Large intestine (tissue), 3 donors: ENCODE measurements at regions not wholly inside any gene's neighbourhood (a gene's known extent, or its start where the extent isn't known, plus 50 kb on each side); places are given as distances from the start of the nearest gene placed in this dataset.
"Not testable (repeated sequence)": the region's sequence is repeated elsewhere in the genome, so short reads cannot be mapped to it uniquely, and the experiment has no call there.

Experiments
- DNase-seq, 2 donors: peaks; one replicate each; pipeline versions ENCODE4 v3.0.0 to v3.0.0-alpha.2; 2013
- H3K27ac ChIP-seq: one replicate; pipeline ENCODE4 v1.5.1; 2013; ENCODE audit warnings: low read length
- H3K27me3 ChIP-seq: 2 replicates; pipeline ENCODE4 v1.6.1; 2013; ENCODE audit warnings: low read length; ENCODE audit not compliant: control insufficient read depth, insufficient read depth
- H3K36me3 ChIP-seq: 2 replicates; pipeline ENCODE4 v1.6.1; 2013; ENCODE audit warnings: low read length; ENCODE audit not compliant: control insufficient read depth, insufficient read depth
- H3K4me1 ChIP-seq: one replicate; pipeline ENCODE4 v1.6.1; 2013; ENCODE audit warnings: low read length; ENCODE audit not compliant: control insufficient read depth, insufficient read depth
- H3K4me3 ChIP-seq: one replicate; pipeline ENCODE4 v1.5.1; 2013; ENCODE audit warnings: low read length
- H3K9me3 ChIP-seq: one replicate; pipeline ENCODE4 v1.6.1; 2013; ENCODE audit warnings: mild to moderate bottlenecking, low read depth, low read length, moderate library complexity; ENCODE audit not compliant: control insufficient read depth
- WGBS: methylation state at CpG from one replicate; pipeline ENCODE4 v1.1.5; 2013; ENCODE audit warnings: low lambda C conversion rate; ENCODE audit not compliant: insufficient coverage; 5-methylcytosine and 5-hydroxymethylcytosine counted together

GRCh38 chrX:137934214-137934613 is 368.3 kb downstream of the ZIC3 start:
- H3K4me3 ChIP-seq, H3K4me1 ChIP-seq, H3K27ac ChIP-seq, H3K9me3 ChIP-seq, H3K27me3 ChIP-seq, DNase-seq, H3K36me3 ChIP-seq: not testable (repeated sequence)
- WGBS: no CpG with 5 or more reads among the region's 1 CpG

- not testable (repeated sequence) for H3K4me3 ChIP-seq, H3K27me3 ChIP-seq, H3K27ac ChIP-seq, H3K4me1 ChIP-seq, DNase-seq, H3K9me3 ChIP-seq, H3K36me3 ChIP-seq
- no CpG with 5 or more reads among the region's 4 CpGs for WGBS
Observed at GRCh38 chrX:137934887-137935286, 369.0 kb downstream of the ZIC3 start.

GRCh38 chrX:137945470-137945869 is 379.5 kb downstream of the ZIC3 start:
- no peaks in the 10 kb centered on the region for H3K4me1 ChIP-seq
- H3K27me3 ChIP-seq: no peaks in the 10 kb centered on the region
- no CpG with 5 or more reads among the region's 6 CpGs for WGBS
- H3K36me3 ChIP-seq: no peaks in the 10 kb centered on the region
- H3K27ac ChIP-seq: no peak overlapping the region
- H3K9me3 ChIP-seq: no peaks in the 10 kb centered on the region
- no peak for DNase-seq
- no peak overlapping the region for H3K4me3 ChIP-seq

- H3K9me3 ChIP-seq: no peaks in the 10 kb centered on the region
- DNase-seq: no peak
- no peaks in the 10 kb centered on the region for H3K27me3 ChIP-seq
- H3K4me3 ChIP-seq: no peak overlapping the region
- H3K4me1 ChIP-seq: no peaks in the 10 kb centered on the region
- no peak overlapping the region for H3K27ac ChIP-seq
- no peaks in the 10 kb centered on the region for H3K36me3 ChIP-seq
Observed at GRCh38 chrX:137969191-137969590, 403.3 kb downstream of the ZIC3 start.

- Histone ChIP-seq H3K27ac (no peak overlapping the region), H3K4me3 (no peak overlapping the region), H3K4me1 (no peaks in the 10 kb centered on the region), H3K9me3 (no peaks in the 10 kb centered on the region), H3K27me3 (no peaks in the 10 kb centered on the region), H3K36me3 (no peaks in the 10 kb centered on the region)
- no peak for DNase-seq
- WGBS: no CpG with 5 or more reads among the region's 1 CpG
Observed at GRCh38 chrX:137982472-137983172, 416.7 kb downstream of the ZIC3 start.

- Histone ChIP-seq H3K27ac (no peak overlapping the region), H3K4me1 (no peaks in the 10 kb centered on the region), H3K36me3 (no peaks in the 10 kb centered on the region), H3K4me3 (no peak overlapping the region), H3K27me3 (no peaks in the 10 kb centered on the region), H3K9me3 (no peaks in the 10 kb centered on the region)
- DNase-seq: no peak
- 100% methylated on average over 1 of the region's 1 CpG for WGBS
Observed at GRCh38 chrX:137988470-137988869, 422.5 kb downstream of the ZIC3 start.

- H3K36me3 ChIP-seq: no peaks in the 10 kb centered on the region
- no peak overlapping the region for H3K27ac ChIP-seq
- DNase-seq: no peak
- H3K9me3 ChIP-seq: no peaks in the 10 kb centered on the region
- H3K27me3 ChIP-seq: no peaks in the 10 kb centered on the region
- no peaks in the 10 kb centered on the region for H3K4me1 ChIP-seq
- no peak overlapping the region for H3K4me3 ChIP-seq
- no CpG with 5 or more reads among the region's 1 CpG for WGBS
Observed at GRCh38 chrX:137998619-137999018, 432.7 kb downstream of the ZIC3 start.

GRCh38 chrX:137999071-137999470 is 433.1 kb downstream of the ZIC3 start:
- H3K36me3 ChIP-seq: no peaks in the 10 kb centered on the region
- no CpG with 5 or more reads among the region's 3 CpGs for whole genome bisulfite sequencing
- H3K4me3 ChIP-seq: no peak overlapping the region

GRCh38 chrX:137999552-137999951 is 433.6 kb downstream of the ZIC3 start:
- H3K9me3 ChIP-seq: no peaks in the 10 kb centered on the region
- DNase-seq: no peak
- H3K4me3 ChIP-seq: no peak overlapping the region
- H3K4me1 ChIP-seq: no peaks in the 10 kb centered on the region
- H3K27ac ChIP-seq: no peak overlapping the region
- no CpG with 5 or more reads among the region's 3 CpGs for WGBS
- no peaks in the 10 kb centered on the region for H3K36me3 ChIP-seq
- no peaks in the 10 kb centered on the region for H3K27me3 ChIP-seq

More at GRCh38 chrX:137999071-137999470, 433.1 kb downstream of the ZIC3 start:
- H3K27ac ChIP-seq: no peak overlapping the region
- H3K9me3 ChIP-seq: no peaks in the 10 kb centered on the region
- no peaks in the 10 kb centered on the region for H3K4me1 ChIP-seq
- no peaks in the 10 kb centered on the region for H3K27me3 ChIP-seq
- no peak for DNase-seq

GRCh38 chrX:138001226-138001625 is 435.3 kb downstream of the ZIC3 start:
- no CpG with 5 or more reads among the region's 1 CpG for WGBS
- no peak for DNase-seq
- H3K4me3 ChIP-seq: no peak overlapping the region

GRCh38 chrX:138006180-138006579 is 440.3 kb downstream of the ZIC3 start:
- no peaks in the 10 kb centered on the region for H3K4me1 ChIP-seq
- WGBS: no CpG with 5 or more reads among the region's 4 CpGs
- H3K27ac ChIP-seq: no peak overlapping the region
- no peak overlapping the region for H3K4me3 ChIP-seq
- H3K9me3 ChIP-seq: no peaks in the 10 kb centered on the region
- no peaks in the 10 kb centered on the region for H3K36me3 ChIP-seq
- H3K27me3 ChIP-seq: no peaks in the 10 kb centered on the region
- DNase-seq: no peak

More at GRCh38 chrX:138001226-138001625, 435.3 kb downstream of the ZIC3 start:
- Histone ChIP-seq H3K4me1 (no peaks in the 10 kb centered on the region), H3K36me3 (no peaks in the 10 kb centered on the region), H3K27ac (no peak overlapping the region), H3K9me3 (no peaks in the 10 kb centered on the region), H3K27me3 (no peaks in the 10 kb centered on the region)
